HEK293 (cell line): ENCODE measurements at regions not wholly inside any gene's neighbourhood (a gene's known extent, or its start where the extent isn't known, plus 50 kb on each side); places are given as distances from the start of the nearest gene placed in this dataset.

Source experiments
- CTCF ChIA-PET: fragments of 350-600 bp; formaldehyde crosslinking; extraction: SDS; loops from one replicate; lab custom pipeline; 2021; ENCODE audit warnings: antibody characterized with exemption; lab: Yijun Ruan, JAX
- POLR2A ChIA-PET: fragments of 300-600 bp; formaldehyde crosslinking; extraction: SDS; loops from one replicate; lab custom pipeline; 2020; ENCODE audit warnings: antibody characterized with exemption, inconsistent platforms; lab: Yijun Ruan, JAX
- H3K27ac ChIP-seq: fragments of 200-500 bp; sonication (Bioruptor generic); 2 replicates; pipeline ENCODE4 v1.5.1; 2014; ENCODE audit warnings: low read depth, low read length, control low read depth, inconsistent platforms; ENCODE audit errors: extremely low read depth
- H3K36me3 ChIP-seq, 2 experiments: fragments of 200-500 bp in 1 of 2; sonication (Bioruptor generic) in 1 of 2; 1 replicate in 1 of 2; 2 replicates in 1 of 2; pipeline ENCODE4 v1.5.1; 2014 to 2017; ENCODE audit warnings: inconsistent platforms in 2 of 2, low read length in 2 of 2; ENCODE audit not compliant: control insufficient read depth in 2 of 2, insufficient read depth in 1 of 2
- H3K4me1 ChIP-seq: fragments of 200-500 bp; sonication (Bioruptor generic); 2 replicates; pipeline ENCODE4 v1.5.1; 2014; ENCODE audit warnings: mild to moderate bottlenecking, low read length, inconsistent platforms; ENCODE audit not compliant: control insufficient read depth, insufficient read depth
- H3K4me3 ChIP-seq: 2 replicates; pipeline ENCODE4 v1.5.1; 2011; ENCODE audit warnings: low read depth, mild to moderate bottlenecking, control low read depth, low read length, moderate library complexity
- H3K9me3 ChIP-seq: fragments of 200-500 bp; sonication (Bioruptor generic); 2 replicates; pipeline ENCODE4 v1.5.1; 2014; ENCODE audit warnings: low read depth, low read length, inconsistent platforms; ENCODE audit not compliant: control insufficient read depth, insufficient read depth
- HOXC10 ChIP-seq: sonication (generic); formaldehyde crosslinking; IDR thresholded peaks from 2 replicates; pipeline ENCODE4 v1.8.1; 2023; ENCODE audit warnings: mild to moderate bottlenecking, missing genetic modification reagents
- YY2 ChIP-seq: fragments of 450-650 bp; formaldehyde crosslinking; IDR thresholded peaks from 2 replicates; pipeline ENCODE4 v1.5.1; 2016; ENCODE audit warnings: missing biosample characterization, missing genetic modification characterization
- ZEB2 ChIP-seq: fragments of 450-650 bp; formaldehyde crosslinking; IDR thresholded peaks from 2 replicates; pipeline ENCODE4 v1.5.1; 2016; ENCODE audit warnings: missing biosample characterization, missing genetic modification characterization
- ZFP41 ChIP-seq: fragments of 450-650 bp; formaldehyde crosslinking; IDR thresholded peaks from 2 replicates; pipeline ENCODE4 v1.5.1; 2016; ENCODE audit warnings: missing biosample characterization, missing genetic modification characterization, borderline replicate concordance
- ZNF121 ChIP-seq: fragments of 450-650 bp; formaldehyde crosslinking; IDR thresholded peaks from 2 replicates; pipeline ENCODE4 v1.5.1; 2016; ENCODE audit warnings: missing biosample characterization, missing genetic modification characterization
- ZNF16 ChIP-seq: fragments of 450-650 bp; formaldehyde crosslinking; IDR thresholded peaks from 2 replicates; pipeline ENCODE4 v1.5.1; 2016; ENCODE audit warnings: low read depth, missing biosample characterization, missing genetic modification characterization
- ZNF169 ChIP-seq: fragments of 450-650 bp; formaldehyde crosslinking; IDR thresholded peaks from 2 replicates; pipeline ENCODE4 v1.5.1; 2016; ENCODE audit warnings: missing biosample characterization, missing genetic modification characterization
- ZNF2 ChIP-seq: fragments of 450-650 bp; formaldehyde crosslinking; IDR thresholded peaks from 2 replicates; pipeline ENCODE4 v1.5.1; 2016; ENCODE audit warnings: missing biosample characterization, missing genetic modification characterization
- ZNF521 ChIP-seq: fragments of 450-650 bp; formaldehyde crosslinking; IDR thresholded peaks from 2 replicates; pipeline ENCODE4 v1.5.1; 2017; ENCODE audit warnings: missing biosample characterization, mild to moderate bottlenecking, missing genetic modification characterization
- TF ChIP-seq, protein P1 (sequence below): fragments of 450-650 bp; formaldehyde crosslinking; IDR thresholded peaks from 2 replicates; pipeline ENCODE4 v1.5.1; 2016; ENCODE audit warnings: missing biosample characterization, missing genetic modification characterization
- TF ChIP-seq, protein P2 (sequence below): fragments of 450-650 bp; formaldehyde crosslinking; IDR thresholded peaks from 2 replicates; pipeline ENCODE4 v1.5.1; 2016; ENCODE audit warnings: missing biosample characterization, missing genetic modification characterization
- TF ChIP-seq, protein P3 (sequence below): fragments of 450-650 bp; formaldehyde crosslinking; IDR thresholded peaks from 2 replicates; pipeline ENCODE4 v1.5.1; 2016; ENCODE audit warnings: missing biosample characterization, missing genetic modification characterization
- TF ChIP-seq, protein P4 (sequence below): fragments of 450-650 bp; formaldehyde crosslinking; IDR thresholded peaks from 2 replicates; pipeline ENCODE4 v1.5.0; 2017; ENCODE audit warnings: missing biosample characterization, missing genetic modification characterization, borderline replicate concordance
- TF ChIP-seq, protein P5 (sequence below): fragments of 450-650 bp; IDR thresholded peaks from 2 replicates; pipeline ENCODE4 v1.5.1; 2018; ENCODE audit warnings: missing biosample characterization, mild to moderate bottlenecking, missing genetic modification characterization
- TF ChIP-seq, protein P6 (sequence below): fragments of 450-650 bp; formaldehyde crosslinking; IDR thresholded peaks from 2 replicates; pipeline ENCODE4 v1.5.1; 2016; ENCODE audit warnings: missing biosample characterization, missing genetic modification characterization, borderline replicate concordance
- TF ChIP-seq, protein P7 (sequence below): fragments of 450-650 bp; formaldehyde crosslinking; IDR thresholded peaks from 2 replicates; pipeline ENCODE4 v1.5.1; 2016; ENCODE audit warnings: missing biosample characterization, missing genetic modification characterization

DNA sequence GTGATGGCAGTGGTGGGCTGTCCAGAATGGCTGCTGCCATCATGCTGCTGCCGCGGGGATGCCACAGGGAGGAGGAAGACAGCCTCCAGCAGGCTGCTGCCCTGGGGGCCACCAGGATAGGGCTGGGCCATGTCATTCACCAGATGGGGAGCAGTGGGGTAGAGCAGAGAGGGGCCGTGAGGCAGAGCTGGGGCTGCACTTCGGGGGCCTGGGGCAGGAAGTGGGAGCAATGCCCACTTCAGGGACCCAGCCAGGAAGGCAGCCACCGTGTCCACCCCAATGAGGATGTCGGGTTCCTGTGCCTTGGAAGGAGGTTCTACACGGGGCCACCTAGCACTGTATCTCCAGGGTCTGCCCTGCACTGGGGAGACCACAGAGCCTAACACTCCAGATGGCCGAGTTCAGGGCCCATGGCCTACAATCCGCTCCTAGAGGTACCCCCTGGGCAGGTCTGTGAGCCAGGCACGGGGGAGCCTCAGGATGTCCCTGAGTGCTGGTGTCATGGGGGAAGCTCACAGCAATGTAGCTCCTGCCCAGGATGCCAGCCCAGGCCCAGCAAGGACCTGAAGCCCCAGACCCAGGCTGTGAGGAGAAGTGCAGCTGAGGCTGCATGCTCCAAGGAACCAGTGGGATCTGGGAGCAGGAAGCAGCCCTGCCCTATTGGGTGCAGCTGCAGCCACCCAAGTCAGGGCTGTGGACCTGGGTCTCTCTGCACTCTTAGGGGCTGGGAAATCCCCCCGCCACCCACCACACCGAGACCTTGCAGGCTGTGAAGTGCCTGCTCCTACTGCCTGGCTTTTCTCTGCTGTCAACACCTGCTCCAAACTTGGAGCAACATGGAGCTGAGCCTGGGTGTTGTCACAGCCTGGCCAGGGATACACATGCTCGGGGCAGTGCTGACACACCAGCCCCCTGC is 140.3 kb downstream of the PDHA2 start:
- Histone ChIP-seq H3K27ac (no peak overlapping the region), H3K4me1 (no peaks in the 10 kb centered on the region), H3K36me3 (no peaks in the 10 kb centered on the region), H3K4me3 (no peak overlapping the region), H3K9me3 (no peaks in the 10 kb centered on the region)
- CTCF ChIA-PET, result no interaction called here
- TF ChIP-seq, protein P1, sequence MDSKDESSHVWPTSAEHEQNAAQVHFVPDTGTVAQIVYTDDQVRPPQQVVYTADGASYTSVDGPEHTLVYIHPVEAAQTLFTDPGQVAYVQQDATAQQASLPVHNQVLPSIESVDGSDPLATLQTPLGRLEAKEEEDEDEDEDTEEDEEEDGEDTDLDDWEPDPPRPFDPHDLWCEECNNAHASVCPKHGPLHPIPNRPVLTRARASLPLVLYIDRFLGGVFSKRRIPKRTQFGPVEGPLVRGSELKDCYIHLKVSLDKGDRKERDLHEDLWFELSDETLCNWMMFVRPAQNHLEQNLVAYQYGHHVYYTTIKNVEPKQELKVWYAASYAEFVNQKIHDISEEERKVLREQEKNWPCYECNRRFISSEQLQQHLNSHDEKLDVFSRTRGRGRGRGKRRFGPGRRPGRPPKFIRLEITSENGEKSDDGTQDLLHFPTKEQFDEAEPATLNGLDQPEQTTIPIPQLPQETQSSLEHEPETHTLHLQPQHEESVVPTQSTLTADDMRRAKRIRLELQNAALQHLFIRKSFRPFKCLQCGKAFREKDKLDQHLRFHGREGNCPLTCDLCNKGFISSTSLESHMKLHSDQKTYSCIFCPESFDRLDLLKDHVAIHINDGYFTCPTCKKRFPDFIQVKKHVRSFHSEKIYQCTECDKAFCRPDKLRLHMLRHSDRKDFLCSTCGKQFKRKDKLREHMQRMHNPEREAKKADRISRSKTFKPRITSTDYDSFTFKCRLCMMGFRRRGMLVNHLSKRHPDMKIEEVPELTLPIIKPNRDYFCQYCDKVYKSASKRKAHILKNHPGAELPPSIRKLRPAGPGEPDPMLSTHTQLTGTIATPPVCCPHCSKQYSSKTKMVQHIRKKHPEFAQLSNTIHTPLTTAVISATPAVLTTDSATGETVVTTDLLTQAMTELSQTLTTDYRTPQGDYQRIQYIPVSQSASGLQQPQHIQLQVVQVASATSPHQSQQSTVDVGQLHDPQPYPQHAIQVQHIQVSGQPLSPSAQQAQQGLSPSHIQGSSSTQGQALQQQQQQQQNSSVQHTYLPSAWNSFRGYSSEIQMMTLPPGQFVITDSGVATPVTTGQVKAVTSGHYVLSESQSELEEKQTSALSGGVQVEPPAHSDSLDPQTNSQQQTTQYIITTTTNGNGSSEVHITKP (tag by site-specific recombination), result no peak
- TF ChIP-seq, protein P2, sequence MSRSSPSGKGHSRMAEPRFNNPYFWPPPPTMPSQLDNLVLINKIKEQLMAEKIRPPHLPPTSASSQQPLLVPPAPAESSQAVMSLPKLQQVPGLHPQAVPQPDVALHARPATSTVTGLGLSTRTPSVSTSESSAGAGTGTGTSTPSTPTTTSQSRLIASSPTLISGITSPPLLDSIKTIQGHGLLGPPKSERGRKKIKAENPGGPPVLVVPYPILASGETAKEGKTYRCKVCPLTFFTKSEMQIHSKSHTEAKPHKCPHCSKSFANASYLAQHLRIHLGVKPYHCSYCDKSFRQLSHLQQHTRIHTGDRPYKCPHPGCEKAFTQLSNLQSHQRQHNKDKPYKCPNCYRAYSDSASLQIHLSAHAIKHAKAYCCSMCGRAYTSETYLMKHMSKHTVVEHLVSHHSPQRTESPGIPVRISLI (tag by site-specific recombination), result no peak
- no peak for TF ChIP-seq ZNF121 (tag by site-specific recombination)
- POLR2A ChIA-PET, result no interaction called here

DNA sequence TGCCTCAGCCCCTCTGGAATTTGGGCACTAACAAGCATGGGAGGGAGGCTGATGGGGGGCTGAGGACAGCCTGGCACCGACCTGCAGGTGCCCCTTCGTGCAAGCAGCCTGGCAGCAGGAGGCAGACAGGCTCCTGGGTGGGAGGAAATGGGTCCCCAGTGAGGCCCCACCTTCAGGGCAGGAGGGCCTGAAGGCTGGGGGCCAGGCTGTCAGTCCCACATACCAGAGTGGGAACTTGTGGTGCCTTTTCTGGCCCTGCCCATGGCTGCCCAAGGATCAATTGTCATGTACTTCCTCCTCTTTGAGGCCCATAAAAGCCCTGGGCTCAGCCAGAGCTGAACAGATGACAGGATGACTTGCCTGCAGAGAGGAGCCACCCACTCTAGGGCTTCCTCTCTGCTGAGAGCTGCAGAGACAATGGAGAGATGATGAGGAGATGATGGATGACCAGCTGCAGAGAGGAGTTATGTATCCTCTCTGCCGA is 141.0 kb downstream of the PDHA2 start:
- no peak overlapping the region for H3K4me3 ChIP-seq
- TF ChIP-seq, protein P3, sequence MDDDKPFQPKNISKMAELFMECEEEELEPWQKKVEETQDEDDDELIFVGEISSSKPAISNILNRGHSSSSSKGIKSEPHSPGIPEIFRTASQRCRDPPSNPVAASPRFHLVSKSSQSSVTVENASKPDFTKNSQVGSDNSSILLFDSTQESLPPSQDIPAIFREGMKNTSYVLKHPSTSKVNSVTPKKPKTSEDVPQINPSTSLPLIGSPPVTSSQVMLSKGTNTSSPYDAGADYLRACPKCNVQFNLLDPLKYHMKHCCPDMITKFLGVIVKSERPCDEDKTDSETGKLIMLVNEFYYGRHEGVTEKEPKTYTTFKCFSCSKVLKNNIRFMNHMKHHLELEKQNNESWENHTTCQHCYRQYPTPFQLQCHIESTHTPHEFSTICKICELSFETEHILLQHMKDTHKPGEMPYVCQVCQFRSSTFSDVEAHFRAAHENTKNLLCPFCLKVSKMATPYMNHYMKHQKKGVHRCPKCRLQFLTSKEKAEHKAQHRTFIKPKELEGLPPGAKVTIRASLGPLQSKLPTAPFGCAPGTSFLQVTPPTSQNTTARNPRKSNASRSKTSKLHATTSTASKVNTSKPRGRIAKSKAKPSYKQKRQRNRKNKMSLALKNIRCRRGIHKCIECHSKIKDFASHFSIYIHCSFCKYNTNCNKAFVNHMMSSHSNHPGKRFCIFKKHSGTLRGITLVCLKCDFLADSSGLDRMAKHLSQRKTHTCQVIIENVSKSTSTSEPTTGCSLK (tag by site-specific recombination), result no peak
- TF ChIP-seq YY2 (tag by site-specific recombination) (no peak), ZEB2 (tag by site-specific recombination) (no peak), ZFP41 (tag by site-specific recombination) (no peak), ZNF169 (no peak), ZNF2 (tag by site-specific recombination) (no peak), ZNF16 (no peak), ZNF521 (tag by site-specific recombination) (no peak), HOXC10 (CRISPR knock-in tag) (no peak)
- TF ChIP-seq, protein P4, sequence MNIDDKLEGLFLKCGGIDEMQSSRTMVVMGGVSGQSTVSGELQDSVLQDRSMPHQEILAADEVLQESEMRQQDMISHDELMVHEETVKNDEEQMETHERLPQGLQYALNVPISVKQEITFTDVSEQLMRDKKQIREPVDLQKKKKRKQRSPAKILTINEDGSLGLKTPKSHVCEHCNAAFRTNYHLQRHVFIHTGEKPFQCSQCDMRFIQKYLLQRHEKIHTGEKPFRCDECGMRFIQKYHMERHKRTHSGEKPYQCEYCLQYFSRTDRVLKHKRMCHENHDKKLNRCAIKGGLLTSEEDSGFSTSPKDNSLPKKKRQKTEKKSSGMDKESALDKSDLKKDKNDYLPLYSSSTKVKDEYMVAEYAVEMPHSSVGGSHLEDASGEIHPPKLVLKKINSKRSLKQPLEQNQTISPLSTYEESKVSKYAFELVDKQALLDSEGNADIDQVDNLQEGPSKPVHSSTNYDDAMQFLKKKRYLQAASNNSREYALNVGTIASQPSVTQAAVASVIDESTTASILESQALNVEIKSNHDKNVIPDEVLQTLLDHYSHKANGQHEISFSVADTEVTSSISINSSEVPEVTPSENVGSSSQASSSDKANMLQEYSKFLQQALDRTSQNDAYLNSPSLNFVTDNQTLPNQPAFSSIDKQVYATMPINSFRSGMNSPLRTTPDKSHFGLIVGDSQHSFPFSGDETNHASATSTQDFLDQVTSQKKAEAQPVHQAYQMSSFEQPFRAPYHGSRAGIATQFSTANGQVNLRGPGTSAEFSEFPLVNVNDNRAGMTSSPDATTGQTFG (tag by site-specific recombination), result no peak
- TF ChIP-seq, protein P5, sequence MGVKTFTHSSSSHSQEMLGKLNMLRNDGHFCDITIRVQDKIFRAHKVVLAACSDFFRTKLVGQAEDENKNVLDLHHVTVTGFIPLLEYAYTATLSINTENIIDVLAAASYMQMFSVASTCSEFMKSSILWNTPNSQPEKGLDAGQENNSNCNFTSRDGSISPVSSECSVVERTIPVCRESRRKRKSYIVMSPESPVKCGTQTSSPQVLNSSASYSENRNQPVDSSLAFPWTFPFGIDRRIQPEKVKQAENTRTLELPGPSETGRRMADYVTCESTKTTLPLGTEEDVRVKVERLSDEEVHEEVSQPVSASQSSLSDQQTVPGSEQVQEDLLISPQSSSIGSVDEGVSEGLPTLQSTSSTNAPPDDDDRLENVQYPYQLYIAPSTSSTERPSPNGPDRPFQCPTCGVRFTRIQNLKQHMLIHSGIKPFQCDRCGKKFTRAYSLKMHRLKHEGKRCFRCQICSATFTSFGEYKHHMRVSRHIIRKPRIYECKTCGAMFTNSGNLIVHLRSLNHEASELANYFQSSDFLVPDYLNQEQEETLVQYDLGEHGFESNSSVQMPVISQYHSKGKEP (tag by site-specific recombination), result no peak
- TF ChIP-seq, protein P6, sequence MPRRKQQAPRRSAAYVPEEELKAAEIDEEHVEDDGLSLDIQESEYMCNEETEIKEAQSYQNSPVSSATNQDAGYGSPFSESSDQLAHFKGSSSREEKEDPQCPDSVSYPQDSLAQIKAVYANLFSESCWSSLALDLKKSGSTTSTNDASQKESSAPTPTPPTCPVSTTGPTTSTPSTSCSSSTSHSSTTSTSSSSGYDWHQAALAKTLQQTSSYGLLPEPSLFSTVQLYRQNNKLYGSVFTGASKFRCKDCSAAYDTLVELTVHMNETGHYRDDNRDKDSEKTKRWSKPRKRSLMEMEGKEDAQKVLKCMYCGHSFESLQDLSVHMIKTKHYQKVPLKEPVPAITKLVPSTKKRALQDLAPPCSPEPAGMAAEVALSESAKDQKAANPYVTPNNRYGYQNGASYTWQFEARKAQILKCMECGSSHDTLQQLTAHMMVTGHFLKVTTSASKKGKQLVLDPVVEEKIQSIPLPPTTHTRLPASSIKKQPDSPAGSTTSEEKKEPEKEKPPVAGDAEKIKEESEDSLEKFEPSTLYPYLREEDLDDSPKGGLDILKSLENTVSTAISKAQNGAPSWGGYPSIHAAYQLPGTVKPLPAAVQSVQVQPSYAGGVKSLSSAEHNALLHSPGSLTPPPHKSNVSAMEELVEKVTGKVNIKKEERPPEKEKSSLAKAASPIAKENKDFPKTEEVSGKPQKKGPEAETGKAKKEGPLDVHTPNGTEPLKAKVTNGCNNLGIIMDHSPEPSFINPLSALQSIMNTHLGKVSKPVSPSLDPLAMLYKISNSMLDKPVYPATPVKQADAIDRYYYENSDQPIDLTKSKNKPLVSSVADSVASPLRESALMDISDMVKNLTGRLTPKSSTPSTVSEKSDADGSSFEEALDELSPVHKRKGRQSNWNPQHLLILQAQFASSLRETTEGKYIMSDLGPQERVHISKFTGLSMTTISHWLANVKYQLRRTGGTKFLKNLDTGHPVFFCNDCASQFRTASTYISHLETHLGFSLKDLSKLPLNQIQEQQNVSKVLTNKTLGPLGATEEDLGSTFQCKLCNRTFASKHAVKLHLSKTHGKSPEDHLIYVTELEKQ (tag by site-specific recombination), result no peak
- TF ChIP-seq, protein P7, sequence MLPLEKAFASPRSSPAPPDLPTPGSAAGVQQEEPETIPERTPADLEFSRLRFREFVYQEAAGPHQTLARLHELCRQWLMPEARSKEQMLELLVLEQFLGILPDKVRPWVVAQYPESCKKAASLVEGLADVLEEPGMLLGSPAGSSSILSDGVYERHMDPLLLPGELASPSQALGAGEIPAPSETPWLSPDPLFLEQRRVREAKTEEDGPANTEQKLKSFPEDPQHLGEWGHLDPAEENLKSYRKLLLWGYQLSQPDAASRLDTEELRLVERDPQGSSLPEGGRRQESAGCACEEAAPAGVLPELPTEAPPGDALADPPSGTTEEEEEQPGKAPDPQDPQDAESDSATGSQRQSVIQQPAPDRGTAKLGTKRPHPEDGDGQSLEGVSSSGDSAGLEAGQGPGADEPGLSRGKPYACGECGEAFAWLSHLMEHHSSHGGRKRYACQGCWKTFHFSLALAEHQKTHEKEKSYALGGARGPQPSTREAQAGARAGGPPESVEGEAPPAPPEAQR, result no peak
- ChIA-PET CTCF (no interaction called here), POLR2A (no interaction called here)
- H3K9me3 ChIP-seq, result no peaks in the 10 kb centered on the region
- no peak overlapping the region for H3K27ac ChIP-seq
- H3K36me3 ChIP-seq, result no peaks in the 10 kb centered on the region
- no peaks in the 10 kb centered on the region for H3K4me1 ChIP-seq
